A549 (cell line): ENCODE measurements at regions not wholly inside any gene's neighbourhood (a gene's known extent, or its start where the extent isn't known, plus 50 kb on each side); places are given as distances from the start of the nearest gene placed in this dataset.

Experiments used
- CBX8 ChIP-seq: fragments of 200-600 bp; sonication (generic); IDR thresholded peaks from 2 replicates; pipeline ENCODE4 v1.6.1; 2016
- CEBPB ChIP-seq, 2 experiments: fragments of >200 bp in 1 of 2; sonication (Bioruptor Twin) in 1 of 2; formaldehyde crosslinking in 1 of 2; IDR thresholded peaks; 2 replicates each; pipeline ENCODE4 v1.6.1; 2012 to 2016
- CHD2 ChIP-seq: fragments of 150-350 bp; IDR thresholded peaks from 2 replicates; pipeline ENCODE4 v1.6.1; 2014; ENCODE audit warnings: low read length; ENCODE audit not compliant: partially characterized antibody
- CTCF ChIP-seq: fragments of >200 bp; sonication (Bioruptor Twin); formaldehyde crosslinking; IDR thresholded peaks from 3 replicates; pipeline ENCODE4 v1.5.1; 2016
- MAX ChIP-seq: IDR thresholded peaks from 2 replicates; pipeline ENCODE4 v1.6.1; 2012
- PBX3 ChIP-seq: IDR thresholded peaks from 2 replicates; pipeline ENCODE4 v1.6.1; 2012
- POLR2A ChIP-seq: IDR thresholded peaks from 2 replicates; pipeline ENCODE4 v1.6.1; 2012; ENCODE audit warnings: mild to moderate bottlenecking, low read length
- RNF2 ChIP-seq: fragments of 200-600 bp; sonication (generic); IDR thresholded peaks from 2 replicates; pipeline ENCODE4 v1.6.1; 2016; ENCODE audit warnings: low read depth, mild to moderate bottlenecking, antibody characterized with exemption, moderate library complexity, borderline replicate concordance
- SMC3 ChIP-seq: fragments of >200 bp; sonication (Bioruptor Twin); formaldehyde crosslinking; IDR thresholded peaks from 3 replicates; pipeline ENCODE4 v1.6.1; 2018; ENCODE audit warnings: inconsistent platforms
- TP53 ChIP-seq: fragments of 250-450 bp; sonication (Bioruptor Pico); IDR thresholded peaks from 2 replicates; pipeline ENCODE4 v1.5.0; 2021; ENCODE audit warnings: mild to moderate bottlenecking, moderate library complexity
- USF2 ChIP-seq: fragments of 450-650 bp; IDR thresholded peaks from 2 replicates; pipeline ENCODE4 v1.6.1; 2014; ENCODE audit warnings: antibody characterized with exemption

GRCh38 chr7:116361767-116362166, 137.8 kb upstream of the CAV2 start:
- TF ChIP-seq POLR2A (no peak), CTCF (no peak), PBX3 (no peak), MAX (no peak), CHD2 (no peak), USF2 (no peak), CEBPB (IDR thresholded peaks at IDR 0.05) (no peak), RNF2 (no peak), CBX8 (no peak), SMC3 (no peak), TP53 (CRISPR knock-in tag) (no peak)
